ENCODE measurements at regions not wholly inside any gene's neighbourhood (a gene's known extent, or its start where the extent isn't known, plus 50 kb on each side); places are given as distances from the start of the nearest gene placed in this dataset.
A peak's percentile ranks its signal among the peaks of the same experiment; 100 is the strongest.

DNA sequence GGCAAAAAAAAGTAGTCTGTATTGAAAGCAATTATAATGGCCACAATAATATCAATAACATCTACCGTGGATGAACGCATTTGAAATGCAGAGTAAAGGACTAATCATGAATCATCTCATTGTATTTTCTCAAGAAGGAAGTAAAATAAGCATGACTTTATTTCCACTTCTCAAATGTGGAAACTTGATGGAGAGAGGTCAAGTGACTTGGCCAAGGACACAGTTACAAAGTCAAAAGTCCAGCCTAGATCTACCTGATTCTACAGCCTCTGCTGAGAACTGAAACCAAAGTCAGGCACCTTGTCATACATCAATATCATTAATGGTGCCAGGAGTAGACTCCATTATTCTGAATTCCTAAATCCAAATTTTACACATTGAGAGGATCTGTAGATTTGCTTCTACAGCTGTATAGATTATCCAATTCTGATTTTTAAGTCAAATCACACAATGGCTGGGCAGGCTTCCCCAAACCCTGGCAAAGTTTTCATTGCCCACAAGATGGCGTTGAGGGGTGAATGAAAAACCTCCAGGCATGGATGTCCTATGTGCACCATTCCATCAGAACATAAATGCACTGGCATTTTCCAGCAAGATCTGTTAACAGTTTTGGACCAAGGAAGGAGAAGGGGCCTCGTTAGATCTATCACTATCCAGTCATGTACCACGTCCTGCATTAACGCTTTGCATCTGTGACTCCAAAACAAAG lies 423.1 kb downstream of the MAFB start:
- DNase-seq: peak; percentile 39

DNA sequence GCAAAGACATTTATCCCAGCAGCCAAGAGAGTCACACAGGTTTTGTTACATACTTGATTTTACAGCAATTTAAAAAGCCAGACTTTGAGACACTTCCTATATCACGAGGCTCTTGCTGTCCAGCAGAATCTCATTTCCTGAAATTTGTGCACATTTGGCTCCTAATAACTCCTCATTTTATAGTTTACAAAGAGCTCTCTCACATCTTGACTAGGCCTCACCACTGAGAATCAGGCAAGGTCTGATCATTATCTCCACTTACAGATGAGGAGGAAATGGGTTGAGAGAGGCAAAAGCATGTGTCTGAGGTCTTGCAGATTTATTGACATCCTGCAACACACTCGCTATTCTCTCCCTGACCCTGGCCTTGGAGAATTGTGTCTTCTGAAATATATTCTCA lies 426.8 kb downstream of the MAFB start:
- DNase-seq: no peak

DNA sequence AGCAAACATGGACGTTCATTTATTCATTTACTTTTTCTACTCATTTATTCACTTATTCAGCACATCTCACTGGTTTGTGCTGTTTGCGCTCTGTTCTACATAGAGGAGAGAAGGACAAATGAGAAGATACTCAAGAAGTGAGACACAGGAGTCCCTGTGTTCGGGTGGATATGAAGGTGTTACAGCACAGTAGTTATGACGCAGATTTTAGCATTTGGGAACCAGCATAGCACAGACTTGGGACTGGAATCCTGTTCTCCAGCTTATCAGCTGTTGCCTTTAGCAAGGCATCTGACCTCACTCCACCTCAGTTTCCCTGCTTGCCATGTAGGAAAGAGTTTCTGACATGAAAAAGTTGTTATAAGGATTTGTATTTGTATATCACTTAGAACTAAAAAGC lies 430.1 kb downstream of the MAFB start:
- no peak for DNase-seq

DNA sequence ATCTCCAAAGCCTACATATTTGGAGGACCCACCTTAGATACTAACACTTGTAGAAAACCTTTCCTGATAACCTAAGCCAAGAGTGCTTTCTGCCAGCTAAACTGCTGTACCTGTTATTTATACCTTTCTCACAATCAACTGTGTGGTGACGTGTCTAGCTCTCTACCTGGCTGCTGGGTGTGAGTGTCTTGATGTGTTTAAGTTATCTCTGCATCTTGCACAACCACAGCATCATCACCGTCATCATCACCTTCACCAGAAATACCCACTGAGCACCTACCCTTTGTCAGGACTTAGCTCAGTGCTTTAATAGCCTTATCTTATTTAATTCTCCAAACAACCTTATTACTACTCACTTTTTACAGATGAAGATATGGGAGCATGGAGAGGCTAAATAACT lies 431.3 kb downstream of the MAFB start:
- DNase-seq: no peak

DNA sequence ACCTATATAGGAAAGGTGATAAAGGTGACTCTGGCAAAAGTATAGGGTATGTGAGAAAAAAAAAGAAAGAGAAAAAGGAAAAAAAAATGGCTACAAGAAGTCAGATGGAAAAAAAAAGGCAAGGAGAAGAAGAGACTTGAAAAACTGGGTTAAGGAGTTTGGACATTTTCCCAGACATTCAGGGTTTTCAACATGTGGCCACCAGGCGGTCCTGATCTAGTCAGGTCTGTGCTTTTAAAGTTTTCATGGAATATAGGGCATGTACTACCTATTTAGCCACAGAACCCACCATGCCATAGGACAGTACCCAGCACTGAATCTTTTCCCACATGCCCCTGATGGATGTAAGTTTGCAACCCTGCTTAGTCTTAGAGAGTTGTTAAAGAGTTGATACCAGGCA lies 433.7 kb downstream of the MAFB start:
- DNase-seq: no peak

DNA sequence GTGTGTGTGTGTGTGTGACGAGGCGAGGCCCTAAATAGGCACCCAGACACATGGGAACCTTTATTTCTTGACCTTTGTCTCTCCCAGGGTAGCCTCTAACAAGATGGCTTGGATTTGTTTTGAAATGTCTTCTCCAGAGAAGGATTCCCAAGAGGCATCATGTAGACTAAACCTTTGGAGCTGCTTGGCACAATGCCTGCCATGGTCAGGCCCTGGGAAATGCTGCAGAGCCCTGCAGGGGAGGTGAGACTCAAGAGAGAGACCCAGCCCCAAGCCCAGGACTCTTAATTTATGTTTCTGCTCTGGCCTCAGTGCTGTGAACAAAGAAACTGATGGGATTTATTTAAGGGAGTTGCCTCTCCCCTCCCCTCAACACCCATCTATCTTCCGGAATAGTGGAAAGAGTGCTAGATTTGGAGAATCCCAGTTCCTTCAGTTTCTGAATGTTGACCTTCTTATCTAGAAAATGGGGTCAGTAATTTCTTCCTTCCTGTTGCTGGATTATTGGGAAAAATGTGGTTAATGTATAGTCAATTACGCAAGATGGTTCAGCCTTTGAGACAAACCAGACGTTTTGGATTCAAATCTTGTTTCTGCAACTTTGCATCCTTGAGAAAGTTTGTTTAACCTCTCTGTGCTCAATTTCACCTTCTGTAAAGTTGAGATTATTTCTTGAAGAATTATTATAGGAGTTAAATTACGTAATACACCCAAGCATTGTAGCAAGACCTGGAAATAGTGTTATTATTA lies 434.8 kb downstream of the MAFB start:
- DNase-seq: no peak

DNA sequence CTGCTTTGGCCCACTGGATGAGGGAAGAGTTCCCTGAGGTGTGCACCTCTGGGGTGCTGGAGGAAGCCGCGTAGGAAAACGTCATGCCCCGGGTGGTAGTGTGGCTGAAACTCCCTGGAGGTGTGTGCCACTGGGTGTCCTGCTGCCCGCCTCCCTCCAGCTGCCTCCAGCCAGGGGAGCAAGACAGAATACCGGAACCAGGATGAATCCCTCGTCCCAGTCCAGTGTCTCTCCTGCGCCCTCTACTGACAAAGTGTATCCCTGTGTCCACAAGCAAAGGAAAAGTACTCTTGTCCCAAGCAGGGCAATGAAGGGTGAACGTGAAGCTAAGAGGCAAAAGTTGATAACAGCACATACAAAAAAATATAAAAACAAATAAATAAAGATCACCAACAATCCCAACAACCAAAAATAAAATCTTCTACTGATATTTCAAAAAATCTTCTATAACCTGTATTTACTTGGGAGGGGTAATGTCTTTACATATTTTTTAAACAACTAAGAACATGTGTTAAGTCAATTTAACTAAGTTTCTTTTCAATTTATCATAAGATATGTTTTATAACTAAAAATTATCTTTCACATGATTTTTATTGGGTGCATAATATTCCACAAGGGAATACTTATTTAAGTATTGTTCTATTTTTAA lies 437.6 kb downstream of the MAFB start:
- DNase-seq: no peak

DNA sequence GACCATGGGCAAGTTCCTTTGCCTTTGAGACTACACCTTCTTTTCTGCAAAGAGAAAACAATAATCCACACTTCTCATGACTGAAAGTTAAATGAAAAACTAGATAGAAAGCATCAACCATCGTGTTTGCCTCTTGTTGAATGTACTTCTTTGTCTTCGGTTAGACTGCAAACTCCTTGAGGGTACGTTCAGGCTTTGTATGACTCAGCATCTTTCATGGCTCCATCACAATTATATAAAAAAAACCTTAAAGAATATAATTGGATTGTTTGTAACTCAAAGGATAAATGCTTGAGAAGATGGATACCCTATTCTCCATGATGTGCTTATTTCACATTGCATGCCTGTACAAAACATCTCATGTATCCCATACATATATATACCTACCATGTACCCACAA lies 439.2 kb downstream of the MAFB start:
- DNase-seq: no peak

DNA sequence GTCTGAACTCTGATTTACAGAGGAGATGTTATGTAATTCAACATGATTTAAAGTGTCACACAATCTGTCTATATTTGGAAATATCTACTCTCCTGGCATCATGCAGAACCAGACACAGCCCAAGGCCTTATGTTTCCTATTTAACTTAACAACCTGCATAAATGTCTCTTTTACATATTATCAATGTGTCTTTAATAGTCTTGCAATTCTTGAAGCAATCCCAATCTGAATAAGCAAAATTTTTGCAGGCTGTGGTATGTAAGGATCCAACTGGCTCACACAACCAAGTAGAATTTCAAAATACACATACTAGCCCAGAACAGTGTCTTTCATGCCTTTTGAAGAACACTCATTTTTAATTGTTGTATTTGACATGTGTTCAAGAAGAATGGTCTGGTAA lies 443.2 kb downstream of the MAFB start:
- DNase-seq: no peak

DNA sequence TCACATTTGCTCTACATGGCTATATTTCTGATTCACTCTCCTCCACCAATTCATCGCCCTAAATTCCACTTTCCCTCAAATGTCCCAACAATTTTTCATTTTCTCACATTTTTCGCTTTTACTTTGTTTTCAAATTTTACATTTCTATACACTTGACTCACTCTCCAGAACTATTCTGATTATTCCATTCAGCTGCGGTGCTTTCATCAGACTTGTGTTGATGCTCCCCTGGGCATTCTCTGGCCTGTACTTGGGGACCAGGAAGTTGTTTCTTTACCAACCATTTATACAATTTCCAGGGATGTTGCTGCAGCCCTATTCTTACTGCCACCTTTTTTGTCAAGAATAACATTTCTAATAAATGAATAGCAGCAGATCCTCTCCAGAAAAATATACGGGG lies 444.8 kb downstream of the MAFB start:
- DNase-seq: no peak

DNA sequence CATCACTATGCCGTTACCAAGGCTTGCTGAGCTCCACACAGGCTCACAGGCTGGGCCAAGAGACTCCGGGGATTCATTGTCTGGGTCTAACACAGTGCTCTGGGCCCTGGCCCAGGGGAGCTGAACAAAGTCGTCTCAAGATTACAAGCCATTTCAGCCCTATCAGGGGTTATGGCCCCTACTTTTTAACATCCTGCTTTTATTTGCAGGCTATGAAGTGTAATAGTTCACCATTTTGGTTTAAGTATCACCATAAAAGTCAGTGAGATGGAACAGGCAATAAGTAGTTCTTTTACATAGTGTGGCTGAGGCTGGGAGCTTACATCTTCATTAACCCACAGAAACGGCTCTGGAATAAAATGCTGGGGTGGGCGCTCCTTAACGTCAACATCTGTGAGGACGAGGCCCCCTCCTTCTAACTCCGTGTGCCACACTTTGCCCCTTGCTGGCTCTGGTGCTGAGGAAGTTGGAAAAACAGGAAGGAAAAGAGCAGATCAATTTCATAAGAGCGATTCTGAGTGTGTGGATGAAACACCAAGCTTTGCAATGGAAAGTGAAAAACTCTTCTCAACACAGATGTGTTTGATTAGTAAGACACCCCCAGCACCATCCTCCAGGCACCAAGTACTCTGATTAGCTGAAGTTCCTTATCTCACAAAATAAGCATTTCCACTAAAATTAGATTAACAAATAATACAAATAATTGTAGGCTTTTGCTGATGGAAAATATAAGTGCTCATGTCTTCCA lies 447.3 kb downstream of the MAFB start:
- no peak for DNase-seq

DNA sequence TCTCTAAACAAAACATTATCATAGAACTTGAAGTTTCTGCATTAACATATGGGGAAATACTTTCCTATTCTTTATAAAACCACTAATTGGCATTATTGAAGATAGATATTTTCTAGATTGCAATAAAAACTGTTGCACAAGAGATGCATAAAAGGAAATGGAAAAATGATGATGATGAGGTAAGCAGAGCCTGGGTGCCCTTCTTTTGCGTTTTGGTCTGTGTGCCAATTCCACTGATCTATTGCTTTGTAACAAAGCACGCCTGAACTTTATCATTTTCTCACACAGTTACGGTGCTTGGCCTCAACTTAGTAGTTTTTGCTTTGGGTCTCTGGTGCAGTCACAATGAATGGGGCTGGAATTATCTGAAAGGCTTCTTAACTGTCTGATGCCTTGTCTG lies 450.5 kb downstream of the MAFB start:
- no peak for DNase-seq

DNA sequence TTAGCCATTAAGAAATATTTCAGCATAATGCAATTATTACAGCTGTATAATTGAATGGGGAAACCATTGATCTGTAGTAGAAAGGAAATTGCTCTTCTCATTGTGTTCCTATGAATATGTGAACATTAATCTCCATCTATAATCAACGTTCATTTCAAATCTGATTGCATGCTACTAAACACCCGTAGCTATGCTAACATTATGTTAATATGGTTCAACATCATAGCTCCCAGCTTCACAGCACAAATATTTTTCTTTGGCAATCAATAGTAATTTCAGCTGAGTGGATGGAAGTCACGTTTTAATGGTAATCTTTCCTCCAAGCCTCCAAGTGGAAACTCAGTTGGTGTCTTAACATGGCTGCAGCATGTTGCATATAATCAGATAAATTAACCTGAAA lies 454.4 kb downstream of the MAFB start:
- no peak for DNase-seq

DNA sequence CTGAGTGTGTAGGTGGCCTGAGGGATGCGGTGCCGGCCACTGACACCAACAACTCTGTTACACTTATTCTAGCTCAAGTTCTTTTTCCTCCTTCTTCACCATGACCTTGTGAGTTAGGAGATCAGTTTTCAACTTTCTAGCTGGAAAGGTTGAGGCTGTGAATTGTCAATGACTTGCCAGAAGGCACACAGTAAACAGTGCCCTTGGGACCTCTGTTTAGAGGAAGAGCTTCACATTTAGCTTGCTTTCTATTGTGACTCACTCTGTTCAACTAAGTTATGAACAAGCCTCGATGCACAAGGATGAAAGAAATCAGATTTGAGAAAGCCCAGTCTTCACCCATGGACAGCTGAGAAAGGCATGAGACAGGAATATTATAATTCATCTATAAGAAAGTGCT lies 455.6 kb downstream of the MAFB start:
- DNase-seq: no peak

DNA sequence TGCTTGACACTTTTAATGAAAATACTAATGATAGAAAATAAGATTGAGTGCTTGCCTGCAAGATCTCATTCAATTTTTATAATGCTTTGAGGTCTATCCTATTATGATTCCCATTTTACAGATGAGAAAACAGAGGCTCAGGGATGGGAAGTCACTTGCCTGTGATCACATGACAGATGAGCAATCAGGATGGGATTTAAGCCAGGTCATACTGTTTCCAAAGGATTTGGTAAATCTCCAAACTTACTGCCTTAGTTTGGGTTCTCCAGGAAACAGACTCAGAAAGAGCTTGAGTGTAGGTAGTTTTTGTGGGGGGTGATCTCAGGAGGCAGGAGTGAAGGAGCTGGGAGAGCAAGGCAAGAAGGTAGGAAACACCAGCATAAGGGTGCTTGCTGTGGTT lies 456.3 kb downstream of the MAFB start:
- DNase-seq: no peak

DNA sequence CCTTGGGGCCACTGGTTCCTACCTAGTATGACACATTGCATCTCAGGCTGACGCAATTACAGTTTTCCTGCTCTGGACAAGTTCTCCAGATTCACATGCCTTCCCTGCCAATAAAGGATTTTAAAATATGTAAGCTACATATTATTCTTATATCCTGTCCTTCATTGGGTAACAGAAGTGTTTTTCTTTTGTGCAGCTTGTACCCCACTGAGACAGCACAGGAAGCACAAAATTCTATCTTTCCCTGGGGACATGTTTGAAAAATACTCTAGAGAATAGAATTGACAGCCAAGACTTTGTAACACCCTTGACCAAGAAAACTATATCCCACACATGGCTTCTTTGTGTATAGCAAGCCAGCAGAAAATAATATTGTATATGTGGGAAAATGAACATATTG lies 456.8 kb downstream of the MAFB start:
- no peak for DNase-seq

DNA sequence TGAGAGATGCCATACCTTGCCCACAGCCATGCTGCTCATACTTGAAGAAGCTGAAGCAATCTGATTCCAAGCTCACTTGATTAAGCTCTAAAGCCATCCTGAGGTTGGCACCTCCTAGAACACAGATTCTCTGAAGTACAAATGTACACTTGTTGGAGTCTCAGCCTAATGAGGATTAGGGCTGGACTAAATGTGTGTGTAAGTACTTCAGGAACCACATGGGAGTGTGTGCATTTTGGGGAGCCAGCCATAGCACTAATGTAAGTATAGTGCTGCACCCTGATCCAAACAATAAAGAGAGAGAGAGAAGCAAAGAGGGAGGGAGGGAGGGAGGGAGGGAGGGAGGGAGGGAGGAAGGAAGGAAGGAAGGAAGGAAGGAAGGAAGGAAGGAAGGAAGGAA lies 458.6 kb downstream of the MAFB start:
- DNase-seq: no peak

DNA sequence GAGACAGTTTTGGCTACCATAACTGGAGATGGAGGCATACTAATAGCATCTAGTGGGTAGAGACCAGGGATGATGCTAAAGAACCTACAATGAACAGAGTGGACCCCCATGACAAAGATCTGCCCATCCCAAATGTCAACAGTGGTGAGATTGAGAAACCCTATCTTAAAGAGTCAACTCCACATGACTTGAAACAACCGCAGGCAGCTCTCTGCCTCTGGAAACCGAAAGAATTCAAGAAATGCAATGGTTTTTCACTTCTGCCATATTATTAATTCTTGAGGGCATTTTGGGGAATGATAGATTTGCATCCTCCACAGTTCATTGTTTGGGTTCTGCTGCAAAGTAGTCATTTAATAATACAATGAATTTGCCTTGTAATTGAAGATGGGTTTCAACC lies 463.4 kb downstream of the MAFB start:
- no peak for DNase-seq

DNA sequence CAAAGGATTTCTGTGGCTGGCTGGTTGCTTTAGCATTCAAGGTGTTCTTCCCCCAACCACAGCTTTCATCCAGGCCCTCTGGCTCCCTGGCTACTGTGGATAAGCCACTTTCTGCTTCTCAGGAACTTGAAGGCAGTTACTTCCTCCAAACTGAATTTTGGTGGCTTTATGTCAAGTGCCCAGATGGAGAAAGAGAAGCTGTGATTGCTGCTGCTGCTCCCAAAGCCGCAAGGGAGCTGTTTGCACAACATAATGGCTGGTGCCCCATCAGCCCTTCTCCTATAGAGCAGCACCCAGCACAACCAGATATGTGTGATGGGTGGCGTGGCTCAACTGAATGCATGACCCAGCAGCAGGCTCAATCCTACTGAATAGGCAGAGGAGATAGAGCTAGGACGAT lies 465.2 kb downstream of the MAFB start:
- no peak for DNase-seq

DNA sequence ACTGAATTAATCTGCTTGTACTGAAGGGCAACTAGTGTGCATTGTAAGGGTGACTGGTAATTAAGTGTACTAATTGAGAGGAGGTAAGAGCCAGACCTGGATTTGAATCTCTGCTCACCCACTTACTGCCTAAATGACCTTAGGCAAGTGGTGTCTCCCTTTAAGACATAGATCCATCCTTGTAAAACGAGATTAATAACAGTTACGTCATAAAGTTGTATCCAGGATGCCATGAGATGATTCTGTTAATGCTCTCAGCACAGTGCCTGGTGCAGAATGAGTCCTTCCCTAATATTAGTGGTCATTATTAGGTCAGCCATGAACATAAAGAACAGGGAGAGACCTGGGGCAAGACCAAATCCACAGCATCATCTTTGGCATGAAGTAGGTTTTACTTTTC lies 470.1 kb downstream of the MAFB start:
- DNase-seq: no peak

DNA sequence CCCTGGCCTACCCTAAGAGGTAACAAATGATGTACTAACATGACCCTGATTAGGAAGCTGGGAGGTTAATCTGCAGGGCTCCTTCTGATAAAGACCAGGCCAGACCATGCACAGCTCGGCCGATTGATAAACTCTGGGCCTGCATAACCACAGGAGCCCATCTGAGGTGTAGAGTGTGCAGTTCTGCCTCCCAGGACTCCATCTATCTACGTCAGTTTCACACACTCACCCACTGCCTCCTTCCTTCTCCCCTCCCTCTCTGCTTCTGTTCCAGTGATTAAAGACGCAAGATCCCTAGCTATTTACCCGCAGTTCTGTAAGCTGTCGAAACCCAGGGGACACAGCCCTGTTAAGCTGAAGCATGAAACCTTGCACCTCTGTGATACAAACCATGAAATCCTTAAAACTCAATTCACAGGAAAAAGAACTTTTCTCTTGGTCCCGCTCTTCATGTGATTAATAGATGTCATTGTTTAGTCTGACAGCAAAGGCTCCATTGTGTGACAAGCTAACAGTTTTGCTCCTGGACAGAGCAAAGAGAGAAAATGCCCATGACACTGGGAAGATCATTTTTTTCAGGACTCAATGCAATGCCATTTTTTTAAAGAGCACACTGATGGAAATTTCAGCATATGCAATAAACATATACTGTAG lies 470.6 kb downstream of the MAFB start:
- peak; percentile 17 for DNase-seq

DNA sequence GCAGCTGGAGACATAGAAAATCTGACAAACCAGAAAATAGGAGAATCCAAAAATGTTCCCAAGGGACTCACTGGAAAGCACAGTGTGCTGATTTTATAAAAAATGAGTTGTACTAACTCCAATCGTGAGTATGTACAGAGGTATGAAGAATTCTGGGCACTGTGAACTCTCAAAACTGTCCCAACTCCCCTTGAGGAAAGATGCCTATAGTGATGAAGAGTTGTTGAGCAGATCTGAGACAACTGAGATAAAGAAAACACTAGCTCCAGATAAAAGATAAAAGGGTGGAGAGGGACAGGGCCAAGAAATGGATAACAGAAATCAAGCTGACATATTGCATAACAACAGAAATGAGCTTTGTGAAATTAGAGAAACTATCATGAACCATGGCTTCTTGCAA lies 481.4 kb downstream of the MAFB start:
- no peak for DNase-seq

DNA sequence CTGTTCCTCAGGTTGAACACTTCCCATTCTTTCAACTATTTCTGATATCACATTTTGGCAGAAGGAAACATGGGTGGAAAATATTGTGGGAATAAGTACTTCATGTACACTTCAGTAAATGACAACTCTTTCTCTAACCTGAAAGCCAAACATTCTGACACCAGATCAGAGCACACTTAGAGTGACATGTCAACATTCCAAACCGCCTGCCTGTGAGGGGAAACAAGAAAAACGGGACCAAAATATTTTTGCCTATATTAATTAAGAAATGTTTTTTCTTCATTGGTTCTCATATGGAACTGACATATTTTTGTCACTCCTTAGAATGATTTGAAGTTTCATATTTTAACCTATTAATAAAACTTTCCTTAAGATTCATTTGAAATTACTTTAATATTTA lies 483.1 kb downstream of the MAFB start:
- DNase-seq: no peak

Data from retina (tissue), 1 donor.